ENCODE measurements at regions not wholly inside any gene's neighbourhood (a gene's known extent, or its start where the extent isn't known, plus 50 kb on each side); places are given as distances from the start of the nearest gene placed in this dataset.

- CTCF ChIA-PET, result no interaction called here
- Mint-ChIP-seq H3K36me3 (ENCODE audit: insufficient read depth, unreplicated experiment) (no peaks in the 10 kb centered on the region), H3K27me3 (ENCODE audit: insufficient read depth, unreplicated experiment) (no peaks in the 10 kb centered on the region), H3K4me3 (ENCODE audit: unreplicated experiment) (no peak overlapping the region), H3K9me3 (ENCODE audit: unreplicated experiment) (no peaks in the 10 kb centered on the region), H3K27ac (ENCODE audit: low read depth, unreplicated experiment) (no peak overlapping the region), H3K4me1 (ENCODE audit: insufficient read depth, unreplicated experiment) (peaks cover 21% of the 10 kb centered on the region)
- no peak for DNase-seq (ENCODE audit: unreplicated experiment)
- TF ChIP-seq, protein P1, sequence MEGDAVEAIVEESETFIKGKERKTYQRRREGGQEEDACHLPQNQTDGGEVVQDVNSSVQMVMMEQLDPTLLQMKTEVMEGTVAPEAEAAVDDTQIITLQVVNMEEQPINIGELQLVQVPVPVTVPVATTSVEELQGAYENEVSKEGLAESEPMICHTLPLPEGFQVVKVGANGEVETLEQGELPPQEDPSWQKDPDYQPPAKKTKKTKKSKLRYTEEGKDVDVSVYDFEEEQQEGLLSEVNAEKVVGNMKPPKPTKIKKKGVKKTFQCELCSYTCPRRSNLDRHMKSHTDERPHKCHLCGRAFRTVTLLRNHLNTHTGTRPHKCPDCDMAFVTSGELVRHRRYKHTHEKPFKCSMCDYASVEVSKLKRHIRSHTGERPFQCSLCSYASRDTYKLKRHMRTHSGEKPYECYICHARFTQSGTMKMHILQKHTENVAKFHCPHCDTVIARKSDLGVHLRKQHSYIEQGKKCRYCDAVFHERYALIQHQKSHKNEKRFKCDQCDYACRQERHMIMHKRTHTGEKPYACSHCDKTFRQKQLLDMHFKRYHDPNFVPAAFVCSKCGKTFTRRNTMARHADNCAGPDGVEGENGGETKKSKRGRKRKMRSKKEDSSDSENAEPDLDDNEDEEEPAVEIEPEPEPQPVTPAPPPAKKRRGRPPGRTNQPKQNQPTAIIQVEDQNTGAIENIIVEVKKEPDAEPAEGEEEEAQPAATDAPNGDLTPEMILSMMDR (IDR thresholded peaks at IDR 0.05; ENCODE audit: unreplicated experiment), result no peak
- POLR2A ChIA-PET, result interaction anchor here (0.7 kb wide), 1 partner anchor 369 kb away, joined by 3 read pairs; the partner anchor contains the start of gene NR3C2
- intact Hi-C loops (cut with micrococcal nuclease), result no loop called here
- no TSS peak for BruUV-seq (replicated peaks)
Measured at GRCh38 chr4:148812101-148812500, 369.9 kb upstream of the NR3C2 start.

GRCh38 chr4:148810461-148810860, 368.2 kb upstream of the NR3C2 start:
- intact Hi-C loops (cut with micrococcal nuclease), result no loop called here
- CTCF ChIA-PET, result interaction anchor here (0.9 kb wide), 1 partner anchor 369 kb away, joined by 3 read pairs; no protein-coding TSS in a partner anchor

GRCh38 chr4:148808416-148808815, 366.2 kb upstream of the NR3C2 start:
- Mint-ChIP-seq H3K36me3 (ENCODE audit: insufficient read depth, unreplicated experiment) (no peaks in the 10 kb centered on the region), H3K27me3 (ENCODE audit: insufficient read depth, unreplicated experiment) (no peaks in the 10 kb centered on the region), H3K9me3 (ENCODE audit: unreplicated experiment) (no peaks in the 10 kb centered on the region), H3K4me1 (ENCODE audit: insufficient read depth, unreplicated experiment) (peaks cover 5% of the 10 kb centered on the region), H3K4me3 (ENCODE audit: unreplicated experiment) (no peak overlapping the region), H3K27ac (ENCODE audit: low read depth, unreplicated experiment) (no peak overlapping the region)
- ChIA-PET POLR2A (no interaction called here), CTCF (no interaction called here)
- intact Hi-C loops (cut with micrococcal nuclease), result no loop called here
- BruUV-seq (replicated peaks), result no TSS peak
- no peak for DNase-seq (ENCODE audit: unreplicated experiment)
- TF ChIP-seq, protein P1 (IDR thresholded peaks at IDR 0.05; ENCODE audit: unreplicated experiment), result no peak

More at GRCh38 chr4:148810461-148810860, 368.2 kb upstream of the NR3C2 start:
- POLR2A ChIA-PET, result no interaction called here
- DNase-seq (ENCODE audit: unreplicated experiment), result no peak
- Mint-ChIP-seq H3K4me1 (ENCODE audit: insufficient read depth, unreplicated experiment) (peaks cover 21% of the 10 kb centered on the region), H3K4me3 (ENCODE audit: unreplicated experiment) (no peak overlapping the region), H3K27ac (ENCODE audit: low read depth, unreplicated experiment) (no peak overlapping the region), H3K9me3 (ENCODE audit: unreplicated experiment) (no peaks in the 10 kb centered on the region), H3K27me3 (ENCODE audit: insufficient read depth, unreplicated experiment) (no peaks in the 10 kb centered on the region), H3K36me3 (ENCODE audit: insufficient read depth, unreplicated experiment) (no peaks in the 10 kb centered on the region)
- TF ChIP-seq, protein P1 (IDR thresholded peaks at IDR 0.05; ENCODE audit: unreplicated experiment), result no peak
- no TSS peak for BruUV-seq (replicated peaks)

DNA sequence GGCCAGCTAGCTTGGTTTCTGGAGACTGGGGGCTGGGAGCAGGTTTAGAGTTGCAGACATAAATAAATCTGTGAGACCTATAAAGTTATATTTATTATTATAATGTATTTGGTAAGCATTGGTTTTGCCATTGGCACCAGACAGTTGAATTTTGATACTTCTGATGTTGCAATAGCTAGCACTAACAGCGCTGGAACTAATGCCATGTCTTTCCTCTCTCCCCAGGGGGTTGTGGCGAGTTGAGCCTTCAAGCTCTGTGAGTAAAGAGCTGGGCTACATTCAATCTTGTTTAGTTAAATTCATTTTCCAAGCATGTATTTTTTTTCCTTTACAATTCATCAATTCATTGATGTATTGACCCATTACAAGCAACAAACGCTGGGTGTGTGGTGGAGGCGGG, 358.7 kb upstream of the NR3C2 start:
- BruUV-seq (replicated peaks), result no TSS peak
- no peaks in the 10 kb centered on the region for H3K9me3 Mint-ChIP-seq (ENCODE audit: unreplicated experiment)
- no peaks in the 10 kb centered on the region for H3K27me3 Mint-ChIP-seq (ENCODE audit: insufficient read depth, unreplicated experiment)
- no peaks in the 10 kb centered on the region for H3K36me3 Mint-ChIP-seq (ENCODE audit: insufficient read depth, unreplicated experiment)
- ChIA-PET CTCF (interaction anchor here (0.6 kb wide), 2 partner anchors 103 to 702 kb away, joined by 3 read pairs; no protein-coding TSS in a partner anchor), POLR2A (interaction anchor here (1.7 kb wide), 1 partner anchor 13 kb away, joined by 6 read pairs; no protein-coding TSS in a partner anchor)
- DNase-seq (ENCODE audit: unreplicated experiment), result peak; percentile 63
- H3K4me3 Mint-ChIP-seq (ENCODE audit: unreplicated experiment), result no peak overlapping the region
- no peaks in the 10 kb centered on the region for H3K4me1 Mint-ChIP-seq (ENCODE audit: insufficient read depth, unreplicated experiment)
- intact Hi-C loops (cut with micrococcal nuclease), result no loop called here
- no peak overlapping the region for H3K27ac Mint-ChIP-seq (ENCODE audit: low read depth, unreplicated experiment)
- TF ChIP-seq, protein P1 (IDR thresholded peaks at IDR 0.05; ENCODE audit: unreplicated experiment), result no peak
